IMR-90 (cell line): ENCODE measurements at regions not wholly inside any gene's neighbourhood (a gene's known extent, or its start where the extent isn't known, plus 50 kb on each side); places are given as distances from the start of the nearest gene placed in this dataset.

Experiments
- ATAC-seq: fragments of 200-7000 bp; cut with Tn5 transposase; 2 replicates; pipeline ENCODE4 v1.9.1; 2020; ENCODE audit warnings: low read depth, mild to moderate bottlenecking, moderate library complexity
- BruUV-seq: library from RNA; stranded (reverse); fragments of 400-500 nt; replicated peaks from 2 replicates; lab custom pipeline; 2021; lab: Mats Ljungman, UMichigan
- CTCF ChIA-PET: fragments of 300-600 bp; formaldehyde crosslinking; extraction: SDS; loops from one replicate; lab custom pipeline; 2021; ENCODE audit warnings: antibody characterized with exemption; lab: Yijun Ruan, JAX
- POLR2A ChIA-PET: fragments of 300-600 bp; sonication (Branson Sonifier 250); formaldehyde crosslinking; loops from one replicate; lab custom pipeline; 2022; ENCODE audit warnings: antibody characterized with exemption; ENCODE audit not compliant: unreplicated experiment; lab: Charles Lee
- DNase-seq: peaks from one replicate; pipeline ENCODE4 v3.0.0; 2013
- H2AFZ ChIP-seq: replicated peaks from 2 replicates; pipeline ENCODE3; 2013; ENCODE audit warnings: low read length, mild to moderate bottlenecking; ENCODE audit not compliant: poor library complexity
- H2AK5ac ChIP-seq: 2 replicates; pipeline ENCODE4 v1.6.1; 2013; ENCODE audit warnings: low read depth, low read length, inconsistent platforms
- H2AK9ac ChIP-seq: replicated peaks from 2 replicates; pipeline ENCODE3; 2013; ENCODE audit warnings: mild to moderate bottlenecking, low read depth, low read length, moderate library complexity; ENCODE audit not compliant: poor library complexity
- H2BK120ac ChIP-seq: 2 replicates; pipeline ENCODE4 v1.6.1; 2013; ENCODE audit warnings: low read depth, low read length, inconsistent platforms
- H2BK15ac ChIP-seq: 3 replicates; pipeline ENCODE4 v1.6.1; 2013; ENCODE audit warnings: low read depth, low read length, inconsistent platforms
- H2BK20ac ChIP-seq: 2 replicates; pipeline ENCODE4 v1.6.1; 2013; ENCODE audit warnings: low read depth, mild to moderate bottlenecking, inconsistent platforms, low read length, moderate library complexity
- H2BK5ac ChIP-seq: 2 replicates; pipeline ENCODE4 v1.6.1; 2013; ENCODE audit warnings: mild to moderate bottlenecking, low read depth, low read length, inconsistent platforms; ENCODE audit not compliant: poor library complexity, severe bottlenecking
- H3K14ac ChIP-seq: replicated peaks from 2 replicates; pipeline ENCODE4 v1.6.1; 2013; ENCODE audit warnings: low read depth, low read length, inconsistent platforms
- H3K18ac ChIP-seq: 2 replicates; pipeline ENCODE4 v1.6.1; 2013; ENCODE audit warnings: low read depth, low read length, control low read depth
- H3K23ac ChIP-seq: 2 replicates; pipeline ENCODE4 v1.6.1; 2013; ENCODE audit warnings: low read depth, low read length, inconsistent platforms
- H3K27ac ChIP-seq: 2 replicates; pipeline ENCODE4 v1.5.1; 2013; ENCODE audit warnings: mild to moderate bottlenecking, control low read depth, low read length; ENCODE audit not compliant: insufficient read depth
- H3K27me3 ChIP-seq: 2 replicates; pipeline ENCODE4 v1.6.1; 2013; ENCODE audit warnings: low read length; ENCODE audit not compliant: control insufficient read depth, insufficient read depth
- H3K36me3 ChIP-seq: 2 replicates; pipeline ENCODE4 v1.6.1; 2013; ENCODE audit warnings: low read length, mixed read lengths; ENCODE audit not compliant: control insufficient read depth, insufficient read depth
- H3K4ac ChIP-seq: 2 replicates; pipeline ENCODE4 v1.6.1; 2013; ENCODE audit warnings: low read depth, low read length, inconsistent platforms
- H3K4me1 ChIP-seq: 2 replicates; pipeline ENCODE4 v1.6.1; 2013; ENCODE audit warnings: low read length, mixed read lengths; ENCODE audit not compliant: control insufficient read depth, insufficient read depth
- H3K4me2 ChIP-seq: 2 replicates; pipeline ENCODE4 v1.6.1; 2013; ENCODE audit warnings: low read depth, mild to moderate bottlenecking, control low read depth, low read length, moderate library complexity
- H3K4me3 ChIP-seq: 2 replicates; pipeline ENCODE4 v1.5.1; 2013; ENCODE audit warnings: low read depth, mild to moderate bottlenecking, control low read depth, low read length, moderate library complexity; ENCODE audit not compliant: insufficient read depth
- H3K56ac ChIP-seq: 2 replicates; pipeline ENCODE4 v1.6.1; 2013; ENCODE audit warnings: low read length, inconsistent platforms; ENCODE audit not compliant: insufficient read depth; ENCODE audit errors: extremely low read depth
- H3K79me1 ChIP-seq, 2 experiments: 2 replicates each; pipeline ENCODE4 v1.6.1; 2013; ENCODE audit warnings: low read length in 2 of 2, inconsistent platforms in 1 of 2, low read depth in 1 of 2
- H3K9ac ChIP-seq: 2 replicates; pipeline ENCODE4 v1.6.1; 2013; ENCODE audit warnings: low read depth, low read length, control low read depth
- H3K9me1 ChIP-seq: 2 replicates; pipeline ENCODE4 v1.6.1; 2013; ENCODE audit warnings: low read length, inconsistent platforms; ENCODE audit not compliant: insufficient read depth
- H3K9me3 ChIP-seq: 2 replicates; pipeline ENCODE4 v1.6.1; 2013; ENCODE audit warnings: low read length; ENCODE audit not compliant: control insufficient read depth, insufficient read depth
- H4K20me1 ChIP-seq: 2 replicates; pipeline ENCODE4 v1.6.1; 2013; ENCODE audit warnings: low read length, inconsistent platforms; ENCODE audit not compliant: insufficient read depth
- H4K5ac ChIP-seq: 2 replicates; pipeline ENCODE4 v1.6.1; 2013; ENCODE audit warnings: mild to moderate bottlenecking, low read depth, low read length, control low read depth
- H4K8ac ChIP-seq, 2 experiments: 2 replicates each; pipeline ENCODE4 v1.6.1; 2013; ENCODE audit warnings: low read depth in 2 of 2, low read length in 2 of 2, control low read depth in 1 of 2, inconsistent platforms in 1 of 2
- H4K91ac ChIP-seq: 2 replicates; pipeline ENCODE4 v1.6.1; 2013; ENCODE audit warnings: low read depth, low read length, inconsistent platforms; ENCODE audit not compliant: insufficient read depth
- BHLHE40 ChIP-seq: fragments of 150-350 bp; IDR thresholded peaks from 2 replicates; pipeline ENCODE4 v1.6.1; 2016; ENCODE audit warnings: mild to moderate bottlenecking, low read depth, low read length
- CEBPB ChIP-seq: IDR thresholded peaks from 2 replicates; pipeline ENCODE4 v1.6.1; 2012; ENCODE audit warnings: low read depth, low read length, improper control_type of control experiment
- CHD1 ChIP-seq: IDR thresholded peaks from 2 replicates; pipeline ENCODE4 v1.6.1; 2012; ENCODE audit warnings: low read depth, low read length, improper control_type of control experiment
- ELK1 ChIP-seq: fragments of 150-350 bp; IDR thresholded peaks from 2 replicates; pipeline ENCODE4 v1.6.1; 2016; ENCODE audit warnings: low read depth, mild to moderate bottlenecking, low read length, moderate library complexity, borderline replicate concordance
- FOS ChIP-seq: fragments of 150-350 bp; IDR thresholded peaks from 2 replicates; pipeline ENCODE4 v1.6.1; 2016; ENCODE audit warnings: low read depth, low read length
- MAFK ChIP-seq: IDR thresholded peaks from 2 replicates; pipeline ENCODE4 v1.6.1; 2012; ENCODE audit warnings: low read depth, low read length, improper control_type of control experiment
- MAZ ChIP-seq: IDR thresholded peaks from 2 replicates; pipeline ENCODE4 v1.6.1; 2012; ENCODE audit warnings: low read depth, mild to moderate bottlenecking, low read length, improper control_type of control experiment, moderate library complexity, borderline replicate concordance
- MXI1 ChIP-seq: IDR thresholded peaks from 2 replicates; pipeline ENCODE4 v1.6.1; 2012; ENCODE audit warnings: low read depth, mild to moderate bottlenecking, low read length, moderate library complexity, borderline replicate concordance
- NFE2L2 ChIP-seq: fragments of 150-350 bp; IDR thresholded peaks from 2 replicates; pipeline ENCODE4 v1.6.1; 2016; ENCODE audit warnings: low read depth, mild to moderate bottlenecking, low read length
- POLR2A ChIP-seq: IDR thresholded peaks from 2 replicates; pipeline ENCODE4 v1.6.1; 2012; ENCODE audit warnings: mild to moderate bottlenecking, low read depth, low read length
- RCOR1 ChIP-seq: IDR thresholded peaks from 2 replicates; pipeline ENCODE4 v1.6.1; 2012; ENCODE audit warnings: mild to moderate bottlenecking, low read length, improper control_type of control experiment; ENCODE audit not compliant: insufficient replicate concordance
- RFX5 ChIP-seq: IDR thresholded peaks from 2 replicates; pipeline ENCODE4 v1.8.0; 2012; ENCODE audit warnings: low read depth, mild to moderate bottlenecking, low read length, moderate library complexity
- SMC3 ChIP-seq: fragments of 150-350 bp; IDR thresholded peaks from 2 replicates; pipeline ENCODE4 v1.6.1; 2016; ENCODE audit warnings: low read depth, mild to moderate bottlenecking, antibody characterized with exemption, low read length, moderate library complexity
- WGBS, 2 experiments: methylation state at CpG; one replicate each; pipeline versions ENCODE4 v1.1.5 to v1.1.7; 2013; ENCODE audit warnings: missing lambda C conversion rate in 2 of 2; ENCODE audit not compliant: insufficient read length in 1 of 2; ENCODE audit errors: extremely low coverage in 2 of 2; 5-methylcytosine and 5-hydroxymethylcytosine counted together
- dilution Hi-C: fragments of 300-500 bp; cut with HindIII; formaldehyde crosslinking; loops from one replicate; pipeline ENCODE4 v1.14.3; 2018; ENCODE audit warnings: low sequenced_read_pairs; ENCODE audit not compliant: unreplicated experiment
- in situ Hi-C: fragments of 300-500 bp; cut with MboI; formaldehyde crosslinking; loops from 3 replicates; pipeline ENCODE4 v1.14.3; 2019; ENCODE audit warnings: low sequenced_read_pairs, inconsistent platforms, mixed read lengths
- intact Hi-C: fragments of 100-400 bp; cut with micrococcal nuclease; formaldehyde crosslinking; loops from 2 replicates; pipeline ENCODE4 v1.10.0; 2022

GRCh38 chr13:39998166-39998565, 342.7 kb downstream of the COG6 start:
- Histone ChIP-seq H3K56ac (no peak overlapping the region), H3K36me3 (no peaks in the 10 kb centered on the region), H3K14ac (no peak overlapping the region), H2AK9ac (no peak overlapping the region), H2BK20ac (no peak overlapping the region), H2AFZ (no peak overlapping the region), H2BK5ac (no peak overlapping the region), H2BK120ac (no peak overlapping the region), H4K20me1 (no peaks in the 10 kb centered on the region), H3K4me1 (no peaks in the 10 kb centered on the region), H4K91ac (no peak overlapping the region), H3K27ac (no peak overlapping the region), H3K18ac (no peak overlapping the region), H3K4ac (no peak overlapping the region), H4K5ac (no peak overlapping the region), H4K8ac (no peak overlapping the region), H3K27me3 (no peaks in the 10 kb centered on the region), H3K9me1 (no peaks in the 10 kb centered on the region), H3K4me3 (no peak overlapping the region), H3K9me3 (peaks cover 2% of the 10 kb centered on the region), H2AK5ac (no peak overlapping the region), H3K79me1 (no peaks in the 10 kb centered on the region), H3K23ac (no peak overlapping the region), H3K4me2 (no peak overlapping the region), H3K9ac (no peak overlapping the region), H2BK15ac (no peak overlapping the region)
- dilution Hi-C loops: no loop called here
- DNase-seq: no peak
- WGBS, 2 experiments: 60% methylated on average over 1 of the region's 6 CpGs; no CpG with 5 or more reads in 1 of the 2 experiments
- POLR2A ChIA-PET: no interaction called here
- CTCF ChIA-PET: interaction anchor here (0.6 kb wide), 2 partner anchors 45 to 121 kb away, joined by 3 to 5 read pairs; no protein-coding TSS in a partner anchor
- intact Hi-C loops: no loop called here
- no TSS peak for BruUV-seq
- no peak for ATAC-seq
- no peak for TF ChIP-seq NFE2L2
- TF ChIP-seq POLR2A: no peak
- TF ChIP-seq BHLHE40: no peak
- no peak for TF ChIP-seq CEBPB
- no peak for TF ChIP-seq CHD1
- TF ChIP-seq ELK1: no peak
- TF ChIP-seq MAZ: no peak
- TF ChIP-seq RCOR1: no peak
- TF ChIP-seq FOS: no peak
- TF ChIP-seq RFX5: no peak
- no peak for TF ChIP-seq MAFK
- no peak for TF ChIP-seq MXI1
- TF ChIP-seq SMC3: no peak
- in situ Hi-C loops: no loop called here
